SU-DHL-6 (cell line): ENCODE measurements at regions not wholly inside any gene's neighbourhood (a gene's known extent, or its start where the extent isn't known, plus 50 kb on each side); places are given as distances from the start of the nearest gene placed in this dataset.
"Not testable (repeated sequence)": the region's sequence is repeated elsewhere in the genome, so short reads cannot be mapped to it uniquely, and the experiment has no call there.

Experiments used
- CTCF ChIP-seq: fragments of 200-600 bp; sonication (generic); IDR thresholded peaks from one replicate; pipeline ENCODE4 v1.5.1; 2017; ENCODE audit warnings: antibody characterized with exemption, mild to moderate bottlenecking, low read length, moderate library complexity; ENCODE audit not compliant: insufficient read depth, poor library complexity, severe bottlenecking
- EZH2phosphoT487 ChIP-seq: fragments of 200-600 bp; sonication (generic), shearing (Covaris generic); conservative IDR thresholded peaks from 2 replicates; pipeline ENCODE4 v1.6.1; 2018; ENCODE audit warnings: mild to moderate bottlenecking, antibody characterized with exemption, low read length, moderate library complexity, mixed read lengths

GRCh38 chr6:27825848-27826611 is 86.2 kb downstream of the OR2B2 start:
- TF ChIP-seq CTCF, EZH2phosphoT487: not testable (repeated sequence)
